ENCODE measurements at regions not wholly inside any gene's neighbourhood (a gene's known extent, or its start where the extent isn't known, plus 50 kb on each side); places are given as distances from the start of the nearest gene placed in this dataset.

- 41% methylated on average over 5 of the region's 5 CpGs for WGBS (ENCODE audit: low lambda C conversion rate)
- no peak overlapping the region for H3K9ac ChIP-seq (ENCODE audit: insufficient read depth, low read depth, low read length)
- no TSS peak for BruUV-seq (replicated peaks)
- H4K20me1 ChIP-seq (ENCODE audit: insufficient read depth, low read length): no peaks in the 10 kb centered on the region
- intact Hi-C loops (cut with micrococcal nuclease; ENCODE audit: unreplicated experiment): no loop called here
- TF ChIP-seq, protein P1, sequence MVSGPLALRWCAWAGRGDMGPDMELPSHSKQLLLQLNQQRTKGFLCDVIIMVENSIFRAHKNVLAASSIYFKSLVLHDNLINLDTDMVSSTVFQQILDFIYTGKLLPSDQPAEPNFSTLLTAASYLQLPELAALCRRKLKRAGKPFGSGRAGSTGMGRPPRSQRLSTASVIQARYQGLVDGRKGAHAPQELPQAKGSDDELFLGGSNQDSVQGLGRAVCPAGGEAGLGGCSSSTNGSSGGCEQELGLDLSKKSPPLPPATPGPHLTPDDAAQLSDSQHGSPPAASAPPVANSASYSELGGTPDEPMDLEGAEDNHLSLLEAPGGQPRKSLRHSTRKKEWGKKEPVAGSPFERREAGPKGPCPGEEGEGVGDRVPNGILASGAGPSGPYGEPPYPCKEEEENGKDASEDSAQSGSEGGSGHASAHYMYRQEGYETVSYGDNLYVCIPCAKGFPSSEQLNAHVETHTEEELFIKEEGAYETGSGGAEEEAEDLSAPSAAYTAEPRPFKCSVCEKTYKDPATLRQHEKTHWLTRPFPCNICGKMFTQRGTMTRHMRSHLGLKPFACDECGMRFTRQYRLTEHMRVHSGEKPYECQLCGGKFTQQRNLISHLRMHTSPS (CRISPR knock-in tag; IDR thresholded peaks at IDR 0.05; ENCODE audit: low read depth): no peak
- TF ChIP-seq CEBPB (IDR thresholded peaks at IDR 0.05; ENCODE audit: borderline replicate concordance, low read depth, low read length): peak; percentile 31; the same call in 1 of the 2 replicates
- H3K4me2 ChIP-seq (ENCODE audit: low read depth, low read length): no peak overlapping the region
- no peaks in the 10 kb centered on the region for H3K9me3 ChIP-seq (ENCODE audit: low read length)
- no peak for FAIRE-seq
- in situ Hi-C loops (cut with HindIII; ENCODE audit: extremely low pct_ligation_motif_present, low pct_unique_long_range_greater_than_20kb): no loop called here
- H3K79me2 ChIP-seq (ENCODE audit: insufficient read depth, low read length): no peaks in the 10 kb centered on the region
- H3K4me1 ChIP-seq (ENCODE audit: insufficient read depth, low read length): no peaks in the 10 kb centered on the region
- H3K27me3 ChIP-seq (ENCODE audit: control insufficient read depth in 1 of 2, insufficient read depth in 2 of 2, low read length in 2 of 2): no peaks in the 10 kb centered on the region
- H3K36me3 ChIP-seq (replicated peaks in 1 of 2; ENCODE audit: control insufficient read depth in 1 of 2, insufficient read depth in 2 of 2, low read length in 2 of 2): no peaks in the 10 kb centered on the region
- CTCF ChIA-PET (ENCODE audit: low intra/inter-chr PET ratio, low total read pairs): no interaction called here
- H3K27ac ChIP-seq (ENCODE audit: extremely low read length, insufficient read depth, low read length): no peak overlapping the region
- no peak for ATAC-seq
- DNase-seq (ENCODE audit: low spot score): no peak
- POLR2A ChIA-PET: no interaction called here
- H2AFZ ChIP-seq (ENCODE audit: low read length): no peak overlapping the region
- H3K4me3 ChIP-seq (replicated peaks in 1 of 3; ENCODE audit: insufficient read depth in 1 of 3, low read depth in 2 of 3, low read length in 3 of 3): no peak overlapping the region
Observed at GRCh38 chr4:181969151-181969550, 274.1 kb upstream of the TENM3 start.

DNA sequence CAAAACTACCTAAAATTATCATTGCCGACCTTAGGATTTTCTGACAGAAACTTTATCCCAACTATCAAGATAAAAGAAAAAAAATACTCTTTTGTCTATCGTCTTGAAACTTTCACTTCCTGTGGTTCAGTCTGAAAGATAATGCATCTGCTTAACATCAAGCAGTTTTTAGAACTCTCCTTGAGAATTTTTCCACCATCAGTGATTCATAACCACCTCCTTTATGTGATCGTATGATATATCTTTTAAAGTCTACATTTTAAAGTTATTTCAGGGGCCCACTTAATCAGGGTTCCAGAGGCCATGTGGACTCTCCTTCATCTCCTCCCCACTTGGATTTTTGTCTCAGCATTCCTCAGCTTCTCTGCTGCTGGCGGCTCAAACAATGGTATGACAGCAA is 272.8 kb upstream of the TENM3 start:
- intact Hi-C loops (cut with micrococcal nuclease; ENCODE audit: unreplicated experiment) (no loop called here), in situ Hi-C loops (cut with HindIII; ENCODE audit: extremely low pct_ligation_motif_present, low pct_unique_long_range_greater_than_20kb) (no loop called here)
- H4K20me1 ChIP-seq (ENCODE audit: insufficient read depth, low read length): no peaks in the 10 kb centered on the region
- no peak overlapping the region for H2AFZ ChIP-seq (ENCODE audit: low read length)
- no peak for DNase-seq (ENCODE audit: low spot score)
- H3K27me3 ChIP-seq (ENCODE audit: control insufficient read depth in 1 of 2, insufficient read depth in 2 of 2, low read length in 2 of 2): no peaks in the 10 kb centered on the region
- no peaks in the 10 kb centered on the region for H3K9me3 ChIP-seq (ENCODE audit: low read length)
- no peak overlapping the region for H3K9ac ChIP-seq (ENCODE audit: insufficient read depth, low read depth, low read length)
- no peak overlapping the region for H3K27ac ChIP-seq (ENCODE audit: extremely low read length, insufficient read depth, low read length)
- no peaks in the 10 kb centered on the region for H3K79me2 ChIP-seq (ENCODE audit: insufficient read depth, low read length)
- TF ChIP-seq ZNF766 (CRISPR knock-in tag; IDR thresholded peaks at IDR 0.05; ENCODE audit: borderline replicate concordance) (no peak), TP53 (CRISPR knock-in tag; conservative IDR thresholded peaks at IDR 0.05) (no peak), IRX3 (CRISPR knock-in tag; IDR thresholded peaks at IDR 0.05; ENCODE audit: borderline replicate concordance, low read depth) (no peak), CCDC6 (CRISPR knock-in tag; IDR thresholded peaks at IDR 0.05) (no peak), ZSCAN25 (CRISPR knock-in tag; IDR thresholded peaks at IDR 0.05) (no peak), ZNF607 (CRISPR knock-in tag; IDR thresholded peaks at IDR 0.05; ENCODE audit: borderline replicate concordance) (no peak), MYPOP (CRISPR knock-in tag; IDR thresholded peaks at IDR 0.05) (no peak), HNRNPUL1 (IDR thresholded peaks at IDR 0.05; ENCODE audit: low read depth, low read length) (no peak), POLR2G (IDR thresholded peaks at IDR 0.05; ENCODE audit: low read depth, low read length) (no peak), CSRNP2 (CRISPR knock-in tag; conservative IDR thresholded peaks at IDR 0.05; ENCODE audit: low read depth) (no peak), TBX3 (IDR thresholded peaks at IDR 0.05; ENCODE audit: borderline replicate concordance) (no peak), ZNF564 (CRISPR knock-in tag; IDR thresholded peaks at IDR 0.05) (no peak), SP140L (CRISPR knock-in tag; IDR thresholded peaks at IDR 0.05; ENCODE audit: borderline replicate concordance) (no peak), ZNF570 (CRISPR knock-in tag; IDR thresholded peaks at IDR 0.05; ENCODE audit: borderline replicate concordance) (no peak)
- H3K4me3 ChIP-seq (replicated peaks in 1 of 3; ENCODE audit: insufficient read depth in 1 of 3, low read depth in 2 of 3, low read length in 3 of 3): no peak overlapping the region
- WGBS (ENCODE audit: low lambda C conversion rate): 2% methylated on average over 4 of the region's 4 CpGs
- H3K4me2 ChIP-seq (ENCODE audit: low read depth, low read length): no peak overlapping the region
- CTCF ChIA-PET (ENCODE audit: low intra/inter-chr PET ratio, low total read pairs): no interaction called here
- POLR2A ChIA-PET: no interaction called here
- H3K36me3 ChIP-seq (replicated peaks in 1 of 2; ENCODE audit: control insufficient read depth in 1 of 2, insufficient read depth in 2 of 2, low read length in 2 of 2): no peaks in the 10 kb centered on the region
- no peak for ATAC-seq
- no TSS peak for BruUV-seq (replicated peaks)
- no peaks in the 10 kb centered on the region for H3K4me1 ChIP-seq (ENCODE audit: insufficient read depth, low read length)
- no peak for FAIRE-seq

Measured in HepG2 (cell line).